HG03469 (cell line): ENCODE measurements at regions not wholly inside any gene's neighbourhood (a gene's known extent, or its start where the extent isn't known, plus 50 kb on each side); places are given as distances from the start of the nearest gene placed in this dataset.

ENCODE experiments used
- ATAC-seq: cut with Tn5 transposase; IDR thresholded peaks from one replicate; pipeline ENCODE4 v1.9.1; 2021; ENCODE audit warnings: mild to moderate bottlenecking, moderate library complexity, moderate number of reproducible peaks; ENCODE audit not compliant: unreplicated experiment

DNA sequence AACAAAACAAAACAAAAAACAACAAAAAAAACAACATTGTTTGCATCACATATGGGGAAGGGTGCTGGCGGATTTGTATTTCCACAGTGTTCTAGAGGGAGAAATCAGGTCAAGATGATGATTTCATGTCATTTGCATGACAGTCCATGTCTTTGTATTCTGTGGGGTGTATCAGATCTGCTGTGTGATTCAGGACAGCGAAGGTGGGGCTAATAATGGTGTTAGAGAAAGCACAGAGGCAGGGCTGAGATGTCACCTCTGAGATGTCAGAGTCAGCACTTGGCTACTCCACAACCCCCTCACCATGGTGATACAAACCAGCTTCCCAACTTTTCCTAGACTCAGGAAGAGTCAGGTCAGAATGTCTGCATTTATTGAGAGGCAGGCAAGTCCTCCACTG, 543.2 kb downstream of the BCL11B start:
- no peak for ATAC-seq

DNA sequence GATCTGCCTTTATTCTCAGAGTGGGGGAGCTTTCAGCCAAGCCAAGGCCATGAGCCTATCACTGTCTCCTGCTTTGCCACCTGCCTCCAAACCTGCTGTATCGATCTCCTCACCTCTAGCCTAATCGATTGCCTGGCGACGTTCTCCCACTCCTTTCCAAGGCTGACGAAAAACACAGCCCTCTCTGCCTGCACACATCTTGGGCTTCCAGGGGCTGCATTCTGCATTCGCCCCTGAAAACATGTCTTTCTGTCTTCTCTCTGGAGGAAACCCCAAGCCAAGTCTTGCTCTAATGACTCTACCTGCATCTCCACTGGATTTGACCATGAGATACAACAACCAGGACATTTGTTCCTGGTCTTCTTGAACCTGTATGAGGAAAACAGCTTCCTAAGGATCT, 540.7 kb downstream of the BCL11B start:
- ATAC-seq = no peak

DNA sequence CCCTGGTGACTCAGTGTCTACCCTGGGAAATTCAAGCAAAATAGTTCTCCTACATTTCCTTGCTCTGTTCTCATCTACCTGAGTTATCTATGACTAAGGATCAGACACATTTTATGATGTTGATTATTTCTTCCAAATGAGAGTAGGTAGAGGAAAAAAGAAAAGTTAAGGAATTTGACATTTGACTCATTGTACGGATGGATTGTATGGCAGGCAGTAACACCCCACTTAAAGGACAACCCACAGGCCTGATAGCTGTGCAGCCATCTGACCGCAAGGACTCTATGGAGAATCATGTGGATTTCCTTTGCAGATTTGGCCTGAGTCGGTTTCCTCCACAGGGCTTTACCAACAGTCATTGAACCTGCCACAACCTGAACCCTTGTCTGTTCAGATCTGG, 540.3 kb downstream of the BCL11B start:
- no peak for ATAC-seq

DNA sequence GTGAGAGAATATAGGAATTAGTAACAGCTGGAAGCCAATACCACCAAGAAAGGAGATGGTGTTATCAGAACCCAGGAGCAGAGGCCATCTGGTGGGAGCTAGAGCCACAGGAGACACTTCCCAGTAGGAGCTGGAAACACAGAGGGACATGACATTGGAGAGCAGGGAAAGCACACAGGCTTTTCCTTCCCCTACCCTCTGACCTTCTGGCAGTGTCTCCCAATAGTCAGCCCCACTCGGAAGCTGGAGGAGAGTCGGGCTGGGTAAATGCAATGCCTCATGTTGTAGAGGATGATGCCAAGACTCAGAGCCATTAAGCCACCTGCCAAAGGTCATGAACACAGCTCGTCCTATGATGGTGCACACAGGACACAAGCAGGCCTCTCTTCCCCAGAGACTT, 538.5 kb downstream of the BCL11B start:
- no peak for ATAC-seq

DNA sequence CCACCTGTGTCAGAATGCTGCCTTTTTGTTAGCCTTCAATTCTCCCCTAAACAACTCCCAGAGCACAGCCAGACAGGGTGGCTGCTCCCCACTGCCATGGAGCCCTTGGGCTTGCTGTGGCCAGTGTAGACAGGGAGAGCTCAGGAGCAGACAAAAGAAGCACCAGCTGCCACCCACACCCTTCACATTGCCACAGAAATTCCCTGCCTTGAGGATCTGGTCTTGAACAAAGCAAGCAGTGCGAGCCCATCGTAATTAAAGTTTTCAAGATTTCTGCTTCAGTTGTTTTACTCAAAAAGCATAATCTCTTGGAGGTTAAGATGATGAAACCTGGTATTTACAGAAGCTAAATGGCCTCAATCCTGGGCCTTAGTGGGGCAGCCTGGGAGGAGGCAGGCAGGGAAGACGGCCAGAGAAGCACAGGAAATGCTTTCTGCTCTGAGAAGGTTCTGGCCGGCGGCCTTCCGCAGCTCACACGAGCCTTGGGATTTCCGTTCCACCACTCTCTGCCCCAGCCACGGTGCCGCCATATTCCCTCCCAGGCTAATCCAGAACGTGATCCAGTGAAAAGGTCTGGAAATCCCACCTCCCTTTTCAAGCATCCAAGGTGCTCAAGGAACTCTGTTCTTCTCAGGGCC, 535.2 kb downstream of the BCL11B start:
- ATAC-seq = no peak

- no peak for ATAC-seq
Observed at GRCh38 chr14:98741523-98741922, 530.5 kb downstream of the BCL11B start.

GRCh38 chr14:98742001-98742400, 530.0 kb downstream of the BCL11B start:
- no peak for ATAC-seq

- no peak for ATAC-seq
Observed at GRCh38 chr14:98743536-98743935, 528.5 kb downstream of the BCL11B start.

GRCh38 chr14:98748966-98749365, 523.0 kb downstream of the BCL11B start:
- ATAC-seq = no peak

GRCh38 chr14:98751110-98751509, 520.9 kb downstream of the BCL11B start:
- no peak for ATAC-seq

- no peak for ATAC-seq
Observed at GRCh38 chr14:98752660-98753059, 519.3 kb downstream of the BCL11B start.

- no peak for ATAC-seq
Observed at GRCh38 chr14:98754343-98755020, 517.5 kb downstream of the BCL11B start.

- ATAC-seq = no peak
Observed at GRCh38 chr14:98756749-98757148, 515.2 kb downstream of the BCL11B start.

GRCh38 chr14:98758440-98758839, 513.6 kb downstream of the BCL11B start:
- no peak for ATAC-seq

DNA sequence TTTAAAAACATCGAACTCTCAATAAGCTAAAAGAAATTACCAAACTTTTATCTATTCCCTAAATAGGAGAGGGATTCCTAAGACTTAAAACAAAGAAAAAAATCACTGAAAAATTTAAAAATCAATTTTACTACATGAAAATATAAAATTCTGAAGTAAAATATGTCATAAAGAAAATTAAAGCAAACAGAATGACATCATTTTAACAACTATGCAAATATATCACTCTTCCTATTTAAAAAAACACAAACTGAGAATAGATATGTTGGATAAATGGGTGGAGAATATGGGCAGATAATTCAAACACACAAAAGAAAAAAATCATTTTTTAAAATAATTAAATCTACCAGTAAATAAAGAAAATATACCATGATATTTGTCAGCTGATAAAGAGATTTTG, 510.0 kb downstream of the BCL11B start:
- no peak for ATAC-seq

DNA sequence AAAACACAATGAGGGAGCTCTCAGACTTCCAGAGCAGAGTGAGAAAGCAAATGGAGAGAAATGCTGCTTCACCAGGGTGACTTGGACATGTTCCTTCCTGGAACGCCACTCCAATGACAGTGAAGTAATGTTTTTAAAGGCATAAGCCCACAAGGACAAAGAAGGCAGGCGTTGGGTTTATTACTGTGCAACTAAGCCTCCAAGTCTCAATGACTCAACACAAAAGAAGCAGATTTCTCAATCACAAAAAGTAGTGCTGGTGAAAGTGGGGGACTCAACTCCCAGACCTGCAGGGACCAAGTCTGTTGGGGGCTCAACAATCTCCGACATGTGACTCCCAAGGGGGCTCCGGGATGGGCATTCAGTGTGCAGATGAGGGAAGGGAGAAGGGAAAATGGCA, 505.2 kb downstream of the BCL11B start:
- ATAC-seq = no peak

DNA sequence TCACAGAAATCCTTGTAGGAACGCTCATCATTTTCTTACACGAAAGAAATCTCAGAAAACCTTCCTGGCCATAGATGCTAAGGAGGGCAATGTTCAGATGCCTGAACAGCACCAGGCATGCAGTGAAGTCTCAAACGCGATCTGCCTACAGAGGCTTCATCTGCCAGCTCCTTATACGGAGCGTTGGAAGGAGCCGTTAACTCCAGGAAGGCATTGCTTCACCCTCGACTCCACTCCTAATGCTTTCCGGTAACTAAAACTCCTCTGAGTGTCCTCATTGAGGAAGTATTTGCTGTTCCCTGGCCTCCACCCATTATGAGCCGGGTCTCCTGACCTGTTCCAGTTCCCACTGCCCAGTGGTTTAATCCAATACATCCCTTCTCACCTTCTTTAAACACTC, 502.7 kb downstream of the BCL11B start:
- no peak for ATAC-seq

DNA sequence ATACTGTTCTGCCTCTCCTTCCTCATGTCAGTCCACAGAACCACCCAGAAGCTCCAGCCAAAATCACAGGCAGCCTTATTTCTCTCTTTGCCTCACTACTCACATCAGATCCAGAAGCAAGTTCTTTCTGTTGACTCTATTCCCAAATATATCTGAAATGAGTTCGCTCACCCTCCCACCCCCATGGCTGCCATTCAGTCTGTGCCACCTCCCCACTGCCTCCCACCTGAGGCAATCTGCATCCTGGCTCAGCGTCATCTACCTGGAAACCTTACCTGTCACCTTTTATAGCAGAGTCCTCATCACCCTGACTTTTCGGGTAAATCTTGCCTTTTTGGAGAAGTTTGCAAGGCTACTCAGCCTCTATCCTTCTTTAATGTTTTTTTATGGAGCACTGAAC, 501.8 kb downstream of the BCL11B start:
- no peak for ATAC-seq

DNA sequence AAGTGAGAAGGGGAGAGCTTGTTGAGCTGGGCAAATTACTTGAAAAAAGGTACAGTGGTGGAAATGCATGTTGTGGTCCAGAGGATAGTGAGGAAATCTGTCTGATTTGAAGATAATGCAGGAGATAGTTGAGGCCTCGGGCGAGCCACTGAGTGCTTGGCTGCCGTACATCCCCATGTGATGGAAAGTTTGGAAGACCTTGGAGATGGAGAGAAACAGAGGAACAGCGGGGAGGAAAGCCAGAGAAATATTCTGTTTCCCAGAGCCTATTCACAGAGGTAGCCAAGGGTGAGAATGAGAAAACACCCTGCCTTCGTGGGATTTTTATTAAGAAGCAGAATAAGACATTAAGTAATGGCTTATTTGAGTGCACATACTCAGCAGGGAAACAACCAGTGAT, 498.2 kb downstream of the BCL11B start:
- no peak for ATAC-seq

DNA sequence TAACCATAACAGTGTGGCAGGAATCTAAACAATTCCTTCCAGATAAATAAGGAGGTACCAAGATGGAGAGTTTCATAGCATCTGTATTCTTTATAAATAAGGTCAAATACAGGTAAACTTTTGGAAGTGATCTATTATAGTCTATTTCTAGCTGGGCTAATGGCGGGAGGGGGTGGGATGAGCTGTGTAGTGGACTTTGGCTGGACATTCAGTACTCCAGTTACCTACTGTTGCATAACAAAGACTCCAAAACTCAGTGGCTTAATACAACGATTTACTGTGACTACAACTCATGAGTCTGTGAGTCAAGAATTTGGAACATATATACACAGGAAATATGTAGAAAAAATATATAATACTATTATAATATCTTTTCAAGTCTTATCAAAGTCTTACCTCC, 496.1 kb downstream of the BCL11B start:
- no peak for ATAC-seq

GRCh38 chr14:98782062-98782461, 489.9 kb downstream of the BCL11B start:
- no peak for ATAC-seq

GRCh38 chr14:98785578-98785977, 486.4 kb downstream of the BCL11B start:
- ATAC-seq = no peak

DNA sequence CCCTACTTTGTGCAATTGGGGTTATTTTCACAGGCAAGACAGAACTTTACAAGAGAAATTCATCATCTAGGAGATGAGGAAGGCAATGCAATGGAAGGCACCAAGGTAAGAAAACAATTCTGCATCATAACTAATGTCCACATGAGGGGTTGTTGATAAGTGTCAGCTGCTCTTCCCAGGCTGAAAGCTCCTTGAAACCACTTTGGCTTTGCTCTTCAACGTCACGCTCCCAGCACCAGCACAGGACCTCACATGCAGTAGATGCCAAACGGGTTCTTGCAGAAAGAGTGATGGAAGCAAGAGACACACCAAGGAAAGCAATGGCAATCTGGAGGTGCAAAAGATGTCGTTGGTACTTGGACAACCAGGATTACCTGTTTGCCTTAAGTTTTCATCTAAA, 485.5 kb downstream of the BCL11B start:
- ATAC-seq = no peak
